ENCODE measurements at regions not wholly inside any gene's neighbourhood (a gene's known extent, or its start where the extent isn't known, plus 50 kb on each side); places are given as distances from the start of the nearest gene placed in this dataset.

DNA sequence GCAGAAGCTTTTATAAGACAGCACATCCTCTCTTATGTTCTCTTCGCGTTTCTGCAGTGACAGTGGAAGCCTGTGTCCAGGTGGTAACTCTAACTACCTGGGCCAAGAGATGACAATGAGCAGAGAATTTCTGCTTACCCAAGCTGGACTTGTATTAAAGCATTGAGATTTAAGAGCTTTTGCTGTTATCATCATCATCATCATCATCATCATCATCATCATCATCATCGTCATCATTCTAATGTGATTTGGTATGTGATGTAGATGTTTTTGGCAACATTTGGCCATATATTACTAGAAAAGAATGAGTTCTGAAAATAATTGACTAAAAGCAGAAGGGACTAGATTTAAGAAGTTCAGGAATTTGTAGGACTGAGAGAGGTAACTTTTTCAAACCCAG lies 401.3 kb downstream of the BRINP1 start:
- TF ChIP-seq EZH2 (IDR thresholded peaks at IDR 0.05), result no peak
- no peak for TF ChIP-seq POLR2AphosphoS5 (IDR thresholded peaks at IDR 0.05; ENCODE audit: borderline replicate concordance, low read depth, low read length)

All from SK-N-MC (cell line).